ENCODE measurements at regions not wholly inside any gene's neighbourhood (a gene's known extent, or its start where the extent isn't known, plus 50 kb on each side); places are given as distances from the start of the nearest gene placed in this dataset.

DNA sequence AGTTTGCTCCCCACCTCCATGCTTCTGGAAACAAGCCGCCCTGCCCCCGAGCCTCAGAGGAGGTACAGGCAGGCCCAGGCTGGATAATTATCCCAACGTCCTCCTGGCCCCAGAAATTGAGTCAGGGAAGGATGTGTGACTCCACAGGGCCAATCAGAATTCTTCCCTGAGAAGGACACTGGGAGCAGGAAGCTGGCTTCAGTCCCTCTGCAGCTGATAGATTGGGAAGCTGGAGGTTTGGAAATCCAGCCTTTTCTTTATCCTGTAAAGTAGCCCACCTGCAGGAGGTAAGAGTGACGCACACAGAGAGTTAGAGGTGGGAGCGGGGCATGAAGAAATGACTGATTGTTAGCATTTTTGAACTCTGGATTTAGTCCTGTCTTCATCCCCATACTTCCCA lies 97.5 kb upstream of the CD82 start (continued):
- TF ChIP-seq ZNF263 (CRISPR knock-in tag; IDR thresholded peaks at IDR 0.05; ENCODE audit: low read depth) = no peak

DNA sequence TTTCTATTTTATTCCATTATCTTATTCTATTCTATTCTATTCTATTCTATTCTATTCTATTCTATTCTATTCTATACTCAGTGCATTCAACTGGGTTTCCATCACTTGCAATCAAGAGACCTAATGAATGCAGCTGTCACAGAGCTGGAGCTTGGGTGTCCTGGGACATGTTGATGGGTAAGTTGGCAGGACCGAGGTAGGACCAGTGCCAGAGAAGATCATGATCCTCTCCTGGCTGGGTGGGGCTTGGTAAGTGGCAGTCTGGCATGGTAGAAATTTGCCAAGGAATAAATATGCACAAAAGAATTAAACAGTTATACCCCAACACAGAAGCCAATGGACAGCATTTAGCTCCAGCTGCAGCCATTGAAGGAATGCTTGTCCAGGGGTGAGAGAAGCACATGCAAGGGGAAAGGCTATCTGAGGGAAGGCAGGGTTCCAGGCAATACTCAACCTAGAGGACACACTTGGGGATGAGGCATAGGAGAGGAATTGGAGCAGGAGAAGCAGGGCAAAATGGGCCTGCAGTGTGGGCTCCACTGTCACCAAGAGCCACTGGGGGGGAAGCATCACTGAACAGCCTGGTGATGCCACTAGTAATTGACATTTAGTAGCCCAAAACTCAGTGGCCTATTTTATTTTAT lies 97.0 kb upstream of the CD82 start:
- no peak for DNase-seq (ENCODE audit: low spot score)
- Mint-ChIP-seq H3K27ac (no peak overlapping the region), H3K27me3 (ENCODE audit: low read depth) (no peaks in the 10 kb centered on the region; the same call in none of the 2 replicates), H3K9me3 (peaks cover 23% of the 10 kb centered on the region), H3K4me1 (peaks cover 13% of the 10 kb centered on the region), H3K36me3 (peaks cover 10% of the 10 kb centered on the region), H3K4me3 (no peak overlapping the region)
- TF ChIP-seq, protein P1, sequence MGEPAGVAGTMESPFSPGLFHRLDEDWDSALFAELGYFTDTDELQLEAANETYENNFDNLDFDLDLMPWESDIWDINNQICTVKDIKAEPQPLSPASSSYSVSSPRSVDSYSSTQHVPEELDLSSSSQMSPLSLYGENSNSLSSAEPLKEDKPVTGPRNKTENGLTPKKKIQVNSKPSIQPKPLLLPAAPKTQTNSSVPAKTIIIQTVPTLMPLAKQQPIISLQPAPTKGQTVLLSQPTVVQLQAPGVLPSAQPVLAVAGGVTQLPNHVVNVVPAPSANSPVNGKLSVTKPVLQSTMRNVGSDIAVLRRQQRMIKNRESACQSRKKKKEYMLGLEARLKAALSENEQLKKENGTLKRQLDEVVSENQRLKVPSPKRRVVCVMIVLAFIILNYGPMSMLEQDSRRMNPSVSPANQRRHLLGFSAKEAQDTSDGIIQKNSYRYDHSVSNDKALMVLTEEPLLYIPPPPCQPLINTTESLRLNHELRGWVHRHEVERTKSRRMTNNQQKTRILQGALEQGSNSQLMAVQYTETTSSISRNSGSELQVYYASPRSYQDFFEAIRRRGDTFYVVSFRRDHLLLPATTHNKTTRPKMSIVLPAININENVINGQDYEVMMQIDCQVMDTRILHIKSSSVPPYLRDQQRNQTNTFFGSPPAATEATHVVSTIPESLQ (CRISPR knock-in tag; IDR thresholded peaks at IDR 0.05) = no peak
- TF ChIP-seq ZNF219 (CRISPR knock-in tag; IDR thresholded peaks at IDR 0.05; ENCODE audit: borderline replicate concordance) (no peak), GTF2I (CRISPR knock-in tag; conservative IDR thresholded peaks at IDR 0.05) (no peak), CREM (CRISPR knock-in tag; IDR thresholded peaks at IDR 0.05) (no peak), MYBL2 (CRISPR knock-in tag; IDR thresholded peaks at IDR 0.05) (no peak), ZBTB21 (CRISPR knock-in tag; IDR thresholded peaks at IDR 0.05; ENCODE audit: borderline replicate concordance) (no peak), CBFB (CRISPR knock-in tag; IDR thresholded peaks at IDR 0.05; ENCODE audit: low read depth) (no peak)
- TF ChIP-seq, protein P2, sequence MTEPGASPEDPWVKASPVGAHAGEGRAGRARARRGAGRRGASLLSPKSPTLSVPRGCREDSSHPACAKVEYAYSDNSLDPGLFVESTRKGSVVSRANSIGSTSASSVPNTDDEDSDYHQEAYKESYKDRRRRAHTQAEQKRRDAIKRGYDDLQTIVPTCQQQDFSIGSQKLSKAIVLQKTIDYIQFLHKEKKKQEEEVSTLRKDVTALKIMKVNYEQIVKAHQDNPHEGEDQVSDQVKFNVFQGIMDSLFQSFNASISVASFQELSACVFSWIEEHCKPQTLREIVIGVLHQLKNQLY (CRISPR knock-in tag; IDR thresholded peaks at IDR 0.05) = no peak
- TF ChIP-seq, protein P3, sequence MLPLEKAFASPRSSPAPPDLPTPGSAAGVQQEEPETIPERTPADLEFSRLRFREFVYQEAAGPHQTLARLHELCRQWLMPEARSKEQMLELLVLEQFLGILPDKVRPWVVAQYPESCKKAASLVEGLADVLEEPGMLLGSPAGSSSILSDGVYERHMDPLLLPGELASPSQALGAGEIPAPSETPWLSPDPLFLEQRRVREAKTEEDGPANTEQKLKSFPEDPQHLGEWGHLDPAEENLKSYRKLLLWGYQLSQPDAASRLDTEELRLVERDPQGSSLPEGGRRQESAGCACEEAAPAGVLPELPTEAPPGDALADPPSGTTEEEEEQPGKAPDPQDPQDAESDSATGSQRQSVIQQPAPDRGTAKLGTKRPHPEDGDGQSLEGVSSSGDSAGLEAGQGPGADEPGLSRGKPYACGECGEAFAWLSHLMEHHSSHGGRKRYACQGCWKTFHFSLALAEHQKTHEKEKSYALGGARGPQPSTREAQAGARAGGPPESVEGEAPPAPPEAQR (CRISPR knock-in tag; IDR thresholded peaks at IDR 0.05) = no peak
- TF ChIP-seq, protein P4, sequence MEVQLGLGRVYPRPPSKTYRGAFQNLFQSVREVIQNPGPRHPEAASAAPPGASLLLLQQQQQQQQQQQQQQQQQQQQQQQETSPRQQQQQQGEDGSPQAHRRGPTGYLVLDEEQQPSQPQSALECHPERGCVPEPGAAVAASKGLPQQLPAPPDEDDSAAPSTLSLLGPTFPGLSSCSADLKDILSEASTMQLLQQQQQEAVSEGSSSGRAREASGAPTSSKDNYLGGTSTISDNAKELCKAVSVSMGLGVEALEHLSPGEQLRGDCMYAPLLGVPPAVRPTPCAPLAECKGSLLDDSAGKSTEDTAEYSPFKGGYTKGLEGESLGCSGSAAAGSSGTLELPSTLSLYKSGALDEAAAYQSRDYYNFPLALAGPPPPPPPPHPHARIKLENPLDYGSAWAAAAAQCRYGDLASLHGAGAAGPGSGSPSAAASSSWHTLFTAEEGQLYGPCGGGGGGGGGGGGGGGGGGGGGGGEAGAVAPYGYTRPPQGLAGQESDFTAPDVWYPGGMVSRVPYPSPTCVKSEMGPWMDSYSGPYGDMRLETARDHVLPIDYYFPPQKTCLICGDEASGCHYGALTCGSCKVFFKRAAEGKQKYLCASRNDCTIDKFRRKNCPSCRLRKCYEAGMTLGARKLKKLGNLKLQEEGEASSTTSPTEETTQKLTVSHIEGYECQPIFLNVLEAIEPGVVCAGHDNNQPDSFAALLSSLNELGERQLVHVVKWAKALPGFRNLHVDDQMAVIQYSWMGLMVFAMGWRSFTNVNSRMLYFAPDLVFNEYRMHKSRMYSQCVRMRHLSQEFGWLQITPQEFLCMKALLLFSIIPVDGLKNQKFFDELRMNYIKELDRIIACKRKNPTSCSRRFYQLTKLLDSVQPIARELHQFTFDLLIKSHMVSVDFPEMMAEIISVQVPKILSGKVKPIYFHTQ (CRISPR knock-in tag; IDR thresholded peaks at IDR 0.05) = no peak
- TF ChIP-seq, protein P5, sequence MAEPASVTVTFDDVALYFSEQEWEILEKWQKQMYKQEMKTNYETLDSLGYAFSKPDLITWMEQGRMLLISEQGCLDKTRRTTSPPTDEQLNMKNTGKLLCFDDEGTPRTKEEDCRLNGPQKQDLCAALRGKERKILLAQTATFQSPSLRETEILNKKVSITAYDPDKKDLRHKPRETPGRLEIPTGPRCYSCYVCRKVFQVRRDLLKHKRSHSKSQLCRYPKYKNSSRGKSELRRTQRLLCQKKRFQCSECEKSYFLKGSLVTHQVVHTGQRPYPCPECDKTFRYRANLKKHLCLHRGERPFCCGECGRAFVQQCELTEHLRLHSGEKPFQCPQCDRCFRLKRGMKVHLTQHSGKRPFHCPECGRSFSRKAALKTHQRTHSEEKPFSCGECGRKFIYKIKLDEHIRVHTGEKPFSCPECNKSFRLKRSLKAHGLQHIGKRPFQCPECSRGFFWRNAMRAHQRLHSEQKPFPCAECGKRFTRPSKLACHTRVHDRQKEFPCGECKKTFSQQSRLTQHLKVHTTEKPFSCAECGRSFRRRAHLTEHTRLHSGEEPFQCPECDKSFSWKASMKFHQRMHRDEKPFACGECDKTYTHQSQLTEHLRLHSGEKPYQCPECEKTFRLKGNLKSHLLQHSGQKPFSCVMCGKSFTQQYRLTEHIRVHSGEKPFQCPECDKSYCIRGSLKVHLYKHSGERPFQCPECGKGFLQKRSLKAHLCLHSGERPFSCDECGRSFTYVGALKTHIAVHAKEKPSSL (CRISPR knock-in tag; conservative IDR thresholded peaks at IDR 0.05) = no peak
- TF ChIP-seq, protein P6, sequence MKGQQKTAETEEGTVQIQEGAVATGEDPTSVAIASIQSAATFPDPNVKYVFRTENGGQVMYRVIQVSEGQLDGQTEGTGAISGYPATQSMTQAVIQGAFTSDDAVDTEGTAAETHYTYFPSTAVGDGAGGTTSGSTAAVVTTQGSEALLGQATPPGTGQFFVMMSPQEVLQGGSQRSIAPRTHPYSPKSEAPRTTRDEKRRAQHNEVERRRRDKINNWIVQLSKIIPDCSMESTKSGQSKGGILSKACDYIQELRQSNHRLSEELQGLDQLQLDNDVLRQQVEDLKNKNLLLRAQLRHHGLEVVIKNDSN (CRISPR knock-in tag; IDR thresholded peaks at IDR 0.05) = no peak
- CTCF ChIA-PET = interaction anchor here (0.9 to 2.1 kb wide), 7 partner anchors 12 to 183 kb away, joined by 3 to 8 read pairs (median 4); no protein-coding TSS in a partner anchor
- ATAC-seq = no peak
- POLR2A ChIA-PET = no interaction called here
